ENCODE measurements at regions not wholly inside any gene's neighbourhood (a gene's known extent, or its start where the extent isn't known, plus 50 kb on each side); places are given as distances from the start of the nearest gene placed in this dataset.

DNA sequence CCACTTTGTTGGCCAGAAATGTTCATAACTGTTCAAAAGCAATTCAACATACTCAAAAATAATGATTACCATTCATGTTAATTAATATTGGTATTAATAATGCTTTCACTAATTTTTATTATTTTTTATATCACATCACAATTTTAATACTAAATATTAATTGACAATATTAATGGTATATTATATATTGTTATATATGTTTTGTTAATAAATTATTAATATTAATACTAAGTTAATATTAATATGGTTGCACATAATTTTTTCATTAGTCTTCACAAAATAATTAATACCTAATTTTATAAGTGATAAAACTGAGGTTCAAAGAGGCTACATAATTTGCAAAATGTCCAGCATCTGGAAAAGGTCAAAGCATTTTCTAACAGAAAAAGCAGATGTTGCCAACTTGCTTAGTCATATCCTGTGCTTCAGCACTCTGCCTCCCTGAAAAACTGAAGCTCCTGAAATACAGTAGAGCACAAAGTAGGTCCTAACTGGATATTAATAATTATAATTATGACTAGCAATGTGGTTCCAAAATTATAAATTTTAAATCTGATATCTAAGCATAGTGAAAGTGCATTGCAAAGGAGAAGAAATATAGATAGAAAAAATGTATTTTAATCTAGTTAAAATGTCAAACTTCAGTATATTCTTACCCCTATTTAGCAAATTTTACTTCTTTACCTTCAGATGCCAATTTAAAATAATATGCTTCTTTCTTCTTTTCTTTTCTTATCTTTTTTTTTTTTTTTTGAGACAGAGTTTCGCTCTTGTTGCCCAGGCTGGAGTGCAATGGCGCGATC, 123.2 kb upstream of the TNFSF4 start:
- Histone ChIP-seq H2BK120ac (replicated peaks; ENCODE audit: low read depth, low read length) (no peak overlapping the region), H3K9ac (replicated peaks in 1 of 4; ENCODE audit: extremely low read depth in 1 of 4, low read depth in 3 of 4, low read length in 3 of 4) (no peak overlapping the region), H3K27me3 (replicated peaks in 1 of 4; ENCODE audit: control insufficient read depth in 3 of 4, extremely low read depth in 1 of 4, insufficient read depth in 3 of 4, low read length in 3 of 4) (no peaks in the 10 kb centered on the region), H3K4me2 (ENCODE audit: insufficient read depth in 1 of 2, low read depth in 2 of 2, low read length in 2 of 2) (no peak overlapping the region), H4K91ac (replicated peaks; ENCODE audit: insufficient read length, low read length) (no peak overlapping the region), H3K14ac (ENCODE audit: insufficient read length) (no peak overlapping the region), H2AFZ (ENCODE audit: low read length) (no peak overlapping the region), H3K18ac (ENCODE audit: extremely low read depth, low read length) (no peak overlapping the region), H3K36me3 (ENCODE audit: control insufficient read depth in 2 of 4, insufficient read depth in 4 of 4, low read length in 3 of 4) (no peaks in the 10 kb centered on the region), H4K8ac (ENCODE audit: extremely low read depth, insufficient read depth, low read length) (no peak overlapping the region), H3K79me1 (ENCODE audit: low read depth, low read length) (no peaks in the 10 kb centered on the region), H3K4me1 (replicated peaks in 1 of 4; ENCODE audit: control insufficient read depth in 3 of 4, insufficient read depth in 4 of 4, low read length in 3 of 4) (no peaks in the 10 kb centered on the region), H4K20me1 (replicated peaks in 1 of 2; ENCODE audit: control insufficient read depth in 1 of 2, insufficient read depth in 2 of 2, low read length in 2 of 2) (no peaks in the 10 kb centered on the region), H2BK15ac (ENCODE audit: low read length) (no peak overlapping the region), H3K27ac (ENCODE audit: low read depth, low read length) (no peak overlapping the region), H3K56ac (replicated peaks; ENCODE audit: insufficient read length, low read depth, low read length) (no peak overlapping the region), H3K4me3 (ENCODE audit: extremely low read depth in 1 of 4, insufficient read depth in 2 of 4, low read depth in 3 of 4, low read length in 4 of 4) (no peak overlapping the region), H2BK5ac (ENCODE audit: low read depth, low read length) (no peak overlapping the region), H2BK12ac (ENCODE audit: low read depth, low read length) (no peak overlapping the region), H3K79me2 (ENCODE audit: control insufficient read depth in 1 of 2, insufficient read depth in 2 of 2, low read length in 2 of 2) (no peaks in the 10 kb centered on the region), H3K23me2 (ENCODE audit: low read depth, low read length) (no peaks in the 10 kb centered on the region), H2AK5ac (ENCODE audit: low read depth, low read length) (no peak overlapping the region), H4K5ac (ENCODE audit: insufficient read length, low read depth, low read length) (no peak overlapping the region), H3K9me3 (ENCODE audit: insufficient read depth in 2 of 2, low read depth in 1 of 2, low read length in 1 of 2) (no peaks in the 10 kb centered on the region), H2BK20ac (ENCODE audit: low read length) (no peak overlapping the region), H3K23ac (ENCODE audit: insufficient read length) (no peak overlapping the region), H3K4ac (replicated peaks; ENCODE audit: insufficient read length, low read depth, low read length) (no peak overlapping the region)
- CTCF ChIA-PET (ENCODE audit: partially characterized antibody): no interaction called here
- no peak for FAIRE-seq
- TF ChIP-seq CBX5 (IDR thresholded peaks at IDR 0.05; ENCODE audit: low read depth, low read length) (no peak), SUZ12 (IDR thresholded peaks at IDR 0.05; ENCODE audit: low read length) (no peak), TCF12 (IDR thresholded peaks at IDR 0.05; ENCODE audit: low read depth, low read length) (no peak), MAFK (IDR thresholded peaks at IDR 0.05; ENCODE audit: low read depth, low read length) (no peak)
- TF ChIP-seq, protein P1, sequence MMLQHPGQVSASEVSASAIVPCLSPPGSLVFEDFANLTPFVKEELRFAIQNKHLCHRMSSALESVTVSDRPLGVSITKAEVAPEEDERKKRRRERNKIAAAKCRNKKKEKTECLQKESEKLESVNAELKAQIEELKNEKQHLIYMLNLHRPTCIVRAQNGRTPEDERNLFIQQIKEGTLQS (IDR thresholded peaks at IDR 0.05; ENCODE audit: insufficient read depth, low read depth, low read length): no peak
- POLR2A ChIA-PET (ENCODE audit: partially characterized antibody): interaction anchor here (0.7 kb wide), 1 partner anchor 30 kb away, joined by 4 read pairs; no protein-coding TSS in a partner anchor
- no CpG with 5 or more reads among the region's 3 CpGs for WGBS, 2 experiments (ENCODE audit: extremely low coverage in 1 of 2, insufficient coverage in 1 of 2, insufficient read length in 1 of 2, insufficient replicate concordance in 2 of 2, low coverage in 1 of 2, low lambda C conversion rate in 2 of 2, missing lambda C conversion rate in 1 of 2)
- no peak for DNase-seq (ENCODE audit: low read depth in 1 of 2, low spot score in 2 of 2)

Data from H1 (cell line).